Stomach (tissue), 8 donors: ENCODE measurements at regions not wholly inside any gene's neighbourhood (a gene's known extent, or its start where the extent isn't known, plus 50 kb on each side); places are given as distances from the start of the nearest gene placed in this dataset.

Source experiments
- DNase-seq, 2 donors: peaks; one replicate each; pipeline versions ENCODE4 v3.0.0 to v3.0.0-alpha.2; 2013 to 2019
- H3K27ac ChIP-seq, 5 donors: fragments of 200-600 bp in 4 of 5; sonication (generic) in 4 of 5; one replicate each; pipeline ENCODE4 v1.5.1; 2013 to 2019; ENCODE audit warnings: mild to moderate bottlenecking in 1 of 5, moderate library complexity in 1 of 5
- H3K27me3 ChIP-seq, 3 donors: fragments of 200-600 bp; sonication (generic); one replicate each; pipeline ENCODE4 v1.5.1; 2017 to 2019; ENCODE audit warnings: mixed run types in 1 of 3
- H3K36me3 ChIP-seq, 4 donors: fragments of 200-600 bp; sonication (generic); 1 replicate in 3 of 4; 2 replicates in 1 of 4; pipeline ENCODE4 v1.5.1; 2016 to 2019
- H3K4me1 ChIP-seq, 4 donors: fragments of 200-600 bp; sonication (generic); one replicate each; pipeline ENCODE4 v1.5.1; 2016 to 2019
- H3K4me3 ChIP-seq, 4 donors: fragments of 200-600 bp; sonication (generic) in 3 of 4; one replicate each; pipeline ENCODE4 v1.5.1; 2016 to 2019; ENCODE audit warnings: mild to moderate bottlenecking in 1 of 4
- H3K9me3 ChIP-seq, 4 donors: fragments of 200-600 bp; sonication (generic); one replicate each; pipeline ENCODE4 v1.5.1; 2016 to 2019
- CTCF ChIP-seq, 7 experiments: fragments of 450-650 bp in 4 of 7; fragments of 200-600 bp in 3 of 7; sonication (generic) in 3 of 7; IDR thresholded peaks; one replicate each; pipeline ENCODE4 v1.5.1; 2016 to 2019; ENCODE audit warnings: antibody characterized with exemption in 7 of 7, control low read depth in 2 of 7, mild to moderate bottlenecking in 1 of 7
- EP300 ChIP-seq: sonication (generic); formaldehyde crosslinking; IDR thresholded peaks from one replicate; pipeline ENCODE4 v1.6.1; 2017; ENCODE audit warnings: antibody characterized with exemption
- POLR2A ChIP-seq, 4 donors: fragments of 450-650 bp; IDR thresholded peaks; one replicate each; pipeline ENCODE4 v1.6.1; 2016; ENCODE audit warnings: antibody characterized with exemption in 4 of 4, control low read depth in 2 of 4, mild to moderate bottlenecking in 1 of 4, moderate library complexity in 1 of 4
- POLR2AphosphoS5 ChIP-seq, 3 donors: sonication (generic); formaldehyde crosslinking; IDR thresholded peaks; one replicate each; pipeline ENCODE4 v1.6.1; 2016; ENCODE audit warnings: antibody characterized with exemption in 3 of 3
- WGBS, 5 donors: extraction: QIAGEN DNeasy Blood & Tissue Kit in 3 of 5; methylation state at CpG; one replicate each; pipeline versions ENCODE4 v1.1.5 to v1.1.7; 2013 to 2018; 5-methylcytosine and 5-hydroxymethylcytosine counted together
- intact Hi-C: fragments of 100-400 bp; cut with DNase I; formaldehyde crosslinking; loops from one replicate; pipeline ENCODE4 v1.15.1; 2023; ENCODE audit warnings: low total_unique reads
- donor health status: healthy with polysubstance abuse.
- donor health status: Bipolar disorder and iron deficiency.
- donor health status: healthy.

GRCh38 chr11:70829886-70830272 is 422.5 kb downstream of the SHANK2 start:
- intact Hi-C loops: no loop called here
- TF ChIP-seq EP300: no peak
- TF ChIP-seq CTCF (IDR thresholded peaks at IDR 0.05): no peak
- no peak for TF ChIP-seq POLR2AphosphoS5 (IDR thresholded peaks at IDR 0.05)
- no peak for TF ChIP-seq POLR2A (IDR thresholded peaks at IDR 0.05)
- H3K36me3 ChIP-seq: no peaks in the 10 kb centered on the region

GRCh38 chr11:70833011-70833410 is 419.4 kb downstream of the SHANK2 start:
- WGBS, 5 donors: 85 to 94% (median 90%) methylated on average over 7 to 11 of the region's 11 CpGs
- intact Hi-C loops: no loop called here
- DNase-seq: no peak

More at GRCh38 chr11:70829886-70830272, 422.5 kb downstream of the SHANK2 start:
- no peak for DNase-seq
- peaks cover 0 to 18% (median 5%) of the 10 kb centered on the region in 4 donors for H3K4me1 ChIP-seq
- H3K4me3 ChIP-seq: no peak overlapping the region
- 60 to 84% (median 76%) methylated on average over 4 to 9 of the region's 9 CpGs for WGBS, 5 donors
- H3K9me3 ChIP-seq: no peaks in the 10 kb centered on the region
- H3K27me3 ChIP-seq: peaks cover 0 to 36% (median 3%) of the 10 kb centered on the region in 3 donors
- H3K27ac ChIP-seq: no peak overlapping the region

GRCh38 chr11:70833554-70833953 is 418.8 kb downstream of the SHANK2 start:
- peaks cover 0 to 6% (median 0%) of the 10 kb centered on the region in 4 donors for H3K4me1 ChIP-seq
- H3K27ac ChIP-seq: no peak overlapping the region
- H3K36me3 ChIP-seq: no peaks in the 10 kb centered on the region
- H3K9me3 ChIP-seq: peaks cover 0 to 7% (median 2%) of the 10 kb centered on the region in 4 donors
- intact Hi-C loops: no loop called here
- H3K27me3 ChIP-seq: peaks cover 0 to 14% (median 0%) of the 10 kb centered on the region in 3 donors
- no peak overlapping the region for H3K4me3 ChIP-seq
- DNase-seq: no peak
- TF ChIP-seq EP300 (no peak), CTCF (IDR thresholded peaks at IDR 0.05) (no peak), POLR2AphosphoS5 (IDR thresholded peaks at IDR 0.05) (no peak), POLR2A (IDR thresholded peaks at IDR 0.05) (no peak)
- WGBS, 5 donors: 66 to 81% (median 69%) methylated on average over 5 of the region's 5 CpGs

More at GRCh38 chr11:70833011-70833410, 419.4 kb downstream of the SHANK2 start:
- TF ChIP-seq CTCF (IDR thresholded peaks at IDR 0.05) (no peak), POLR2A (IDR thresholded peaks at IDR 0.05) (no peak), POLR2AphosphoS5 (IDR thresholded peaks at IDR 0.05) (no peak), EP300 (no peak)
- H3K4me1 ChIP-seq: peaks cover 0 to 6% (median 0%) of the 10 kb centered on the region in 4 donors
- H3K27me3 ChIP-seq: peaks cover 0 to 15% (median 0%) of the 10 kb centered on the region in 3 donors
- H3K4me3 ChIP-seq: no peak overlapping the region
- H3K9me3 ChIP-seq: peaks cover 0 to 1% (median 0%) of the 10 kb centered on the region in 4 donors
- H3K27ac ChIP-seq: no peak overlapping the region
- no peaks in the 10 kb centered on the region for H3K36me3 ChIP-seq

GRCh38 chr11:70834277-70834940 is 418.0 kb downstream of the SHANK2 start:
- Histone ChIP-seq H3K27me3 (peaks cover 0 to 5% (median 0%) of the 10 kb centered on the region in 3 donors), H3K36me3 (no peaks in the 10 kb centered on the region), H3K9me3 (peaks cover 0 to 10% (median 5%) of the 10 kb centered on the region in 4 donors), H3K4me3 (no peak overlapping the region), H3K27ac (no peak overlapping the region), H3K4me1 (no peaks in the 10 kb centered on the region)
- DNase-seq: no peak
- 67 to 82% (median 70%) methylated on average over 14 of the region's 14 CpGs for WGBS, 5 donors
- intact Hi-C loops: no loop called here
- TF ChIP-seq CTCF (IDR thresholded peaks at IDR 0.05): no peak
- TF ChIP-seq POLR2A (IDR thresholded peaks at IDR 0.05): no peak
- TF ChIP-seq EP300: no peak
- TF ChIP-seq POLR2AphosphoS5 (IDR thresholded peaks at IDR 0.05): no peak
